H1 (cell line): ENCODE measurements at regions not wholly inside any gene's neighbourhood (a gene's known extent, or its start where the extent isn't known, plus 50 kb on each side); places are given as distances from the start of the nearest gene placed in this dataset.

Source experiments
- CBX8 ChIP-seq: fragments of 300-800, 300-1000 bp; sonication (generic); IDR thresholded peaks from 2 replicates; pipeline ENCODE4 v1.7.1; 2016; ENCODE audit warnings: low read depth, low read length, borderline replicate concordance
- CTCF ChIP-seq, 3 experiments: IDR thresholded peaks; 1 replicate in 2 of 3; 2 replicates in 1 of 3; pipeline versions ENCODE4 v1.5.1 to v1.6.1; 2011; ENCODE audit warnings: low read length in 3 of 3, mild to moderate bottlenecking in 3 of 3, inconsistent platforms in 2 of 3, low read depth in 1 of 3, moderate library complexity in 1 of 3; ENCODE audit not compliant: insufficient read depth in 1 of 3; ENCODE audit errors: control extremely low read depth in 1 of 3
- JUND ChIP-seq: IDR thresholded peaks from 2 replicates; pipeline ENCODE4 v1.6.1; 2011; ENCODE audit warnings: mild to moderate bottlenecking, improper control_type of control experiment, low read length
- MAX ChIP-seq: IDR thresholded peaks from 2 replicates; pipeline ENCODE4 v1.6.1; 2012; ENCODE audit warnings: inconsistent platforms
- POLR2A ChIP-seq, 2 experiments: IDR thresholded peaks; 1 replicate in 1 of 2; 2 replicates in 1 of 2; pipeline ENCODE4 v1.6.1; 2011; ENCODE audit warnings: low read depth in 2 of 2, low read length in 2 of 2, mild to moderate bottlenecking in 2 of 2; ENCODE audit errors: control extremely low read depth in 1 of 2
- SIN3A ChIP-seq, 2 experiments: IDR thresholded peaks in 1 of 2; conservative IDR thresholded peaks in 1 of 2; 2 replicates each; pipeline ENCODE4 v1.6.1; 2011 to 2012; ENCODE audit warnings: low read length in 2 of 2, improper control_type of control experiment in 1 of 2, low read depth in 1 of 2, mild to moderate bottlenecking in 1 of 2
- TCF12 ChIP-seq: IDR thresholded peaks from 2 replicates; pipeline ENCODE4 v1.6.1; 2011; ENCODE audit warnings: low read depth, mild to moderate bottlenecking, low read length
- YY1 ChIP-seq: IDR thresholded peaks from 2 replicates; pipeline ENCODE4 v1.6.1; 2011; ENCODE audit warnings: low read depth, mild to moderate bottlenecking, low read length
- ZNF274 ChIP-seq: IDR thresholded peaks from 2 replicates; pipeline ENCODE4 v1.7.0; 2012; ENCODE audit warnings: low read length, borderline replicate concordance; ENCODE audit errors: extremely low read depth

GRCh38 chr5:152144030-152144429, 219.4 kb upstream of the GLRA1 start:
- TF ChIP-seq POLR2A (IDR thresholded peaks at IDR 0.05; ENCODE audit: control extremely low read depth in 1 of 2, low read depth in 2 of 2, low read length in 2 of 2) (no peak), CTCF (IDR thresholded peaks at IDR 0.05; ENCODE audit: control extremely low read depth in 1 of 3, insufficient read depth in 1 of 3, low read depth in 1 of 3, low read length in 3 of 3) (no peak), CBX8 (no peak), JUND (no peak), MAX (no peak), TCF12 (no peak), YY1 (no peak), SIN3A (conservative IDR thresholded peaks at IDR 0.05 in 1 of 2, IDR thresholded peaks at IDR 0.05 in 1 of 2; ENCODE audit: low read depth in 1 of 2, low read length in 2 of 2) (no peak), ZNF274 (no peak)
